ENCODE measurements at regions not wholly inside any gene's neighbourhood (a gene's known extent, or its start where the extent isn't known, plus 50 kb on each side); places are given as distances from the start of the nearest gene placed in this dataset.
A peak's percentile ranks its signal among the peaks of the same experiment; 100 is the strongest.

- POLR2A ChIA-PET: no interaction called here
- CTCF ChIA-PET: no interaction called here
- H3K27ac ChIP-seq (ENCODE audit: low read length): no peak overlapping the region
- TF ChIP-seq CTCF (IDR thresholded peaks at IDR 0.05): no peak
- no peak for TF ChIP-seq TCF7L2 (IDR thresholded peaks at IDR 0.05; ENCODE audit: low read depth, low read length)
- no peak for TF ChIP-seq SIN3A (IDR thresholded peaks at IDR 0.05; ENCODE audit: borderline replicate concordance, insufficient read depth, low read depth, low read length)
- no peak for TF ChIP-seq REST (IDR thresholded peaks at IDR 0.05; ENCODE audit: insufficient read depth in 1 of 2, low read depth in 2 of 2, low read length in 1 of 2)
- TF ChIP-seq POLR2AphosphoS5 (IDR thresholded peaks at IDR 0.05; ENCODE audit: low read depth, low read length): no peak
- H3K9me3 ChIP-seq (ENCODE audit: control insufficient read depth, insufficient read depth, low read depth, low read length): no peaks in the 10 kb centered on the region
- H3K27me3 ChIP-seq (ENCODE audit: control insufficient read depth, insufficient read depth, low read length): no peaks in the 10 kb centered on the region
- no peaks in the 10 kb centered on the region for H3K4me1 ChIP-seq (ENCODE audit: control insufficient read depth, insufficient read depth, low read length)
- DNase-seq (ENCODE audit: low read depth, low spot score): no peak
- no peak for ATAC-seq
- BruUV-seq (replicated peaks): no TSS peak
- in situ Hi-C loops (cut with HindIII; ENCODE audit: low pct_unique_long_range_greater_than_20kb, low sequenced_read_pairs) (no loop called here), intact Hi-C loops (cut with micrococcal nuclease; ENCODE audit: unreplicated experiment) (no loop called here)
- H3K4me3 ChIP-seq (ENCODE audit: low read depth in 2 of 2, low read length in 2 of 2): no peak overlapping the region
- H3K36me3 ChIP-seq (ENCODE audit: control insufficient read depth, insufficient read depth, low read length): no peaks in the 10 kb centered on the region
Measured at GRCh38 chr1:245092638-245092976, 62.2 kb upstream of the KIF26B start.

- CTCF ChIA-PET: no interaction called here
Measured at GRCh38 chr1:245091818-245092637, 62.8 kb upstream of the KIF26B start.

GRCh38 chr1:245091171-245091621 is 63.6 kb upstream of the KIF26B start:
- DNase-seq (ENCODE audit: low read depth, low spot score) (no peak), ATAC-seq (no peak)
- no peak for TF ChIP-seq TCF7L2 (IDR thresholded peaks at IDR 0.05; ENCODE audit: low read depth, low read length)
- TF ChIP-seq SIN3A (IDR thresholded peaks at IDR 0.05; ENCODE audit: borderline replicate concordance, insufficient read depth, low read depth, low read length): no peak
- no peak for TF ChIP-seq REST (IDR thresholded peaks at IDR 0.05; ENCODE audit: insufficient read depth in 1 of 2, low read depth in 2 of 2, low read length in 1 of 2)
- no peak for TF ChIP-seq POLR2AphosphoS5 (IDR thresholded peaks at IDR 0.05; ENCODE audit: low read depth, low read length)
- TF ChIP-seq CTCF (IDR thresholded peaks at IDR 0.05): no peak
- in situ Hi-C loops (cut with HindIII; ENCODE audit: low pct_unique_long_range_greater_than_20kb, low sequenced_read_pairs): no loop called here
- Histone ChIP-seq H3K4me1 (ENCODE audit: control insufficient read depth, insufficient read depth, low read length) (no peaks in the 10 kb centered on the region), H3K36me3 (ENCODE audit: control insufficient read depth, insufficient read depth, low read length) (no peaks in the 10 kb centered on the region), H3K9me3 (ENCODE audit: control insufficient read depth, insufficient read depth, low read depth, low read length) (no peaks in the 10 kb centered on the region), H3K4me3 (ENCODE audit: low read depth in 2 of 2, low read length in 2 of 2) (no peak overlapping the region), H3K27ac (ENCODE audit: low read length) (no peak overlapping the region), H3K27me3 (ENCODE audit: control insufficient read depth, insufficient read depth, low read length) (no peaks in the 10 kb centered on the region)
- BruUV-seq (replicated peaks): no TSS peak
- ChIA-PET CTCF (no interaction called here), POLR2A (no interaction called here)
- intact Hi-C loops (cut with micrococcal nuclease; ENCODE audit: unreplicated experiment): no loop called here

More at GRCh38 chr1:245091818-245092637, 62.8 kb upstream of the KIF26B start:
- DNase-seq (ENCODE audit: low read depth, low spot score): peak; percentile 75
- H3K4me1 ChIP-seq (ENCODE audit: control insufficient read depth, insufficient read depth, low read length): no peaks in the 10 kb centered on the region
- H3K9me3 ChIP-seq (ENCODE audit: control insufficient read depth, insufficient read depth, low read depth, low read length): no peaks in the 10 kb centered on the region
- POLR2A ChIA-PET: no interaction called here
- in situ Hi-C loops (cut with HindIII; ENCODE audit: low pct_unique_long_range_greater_than_20kb, low sequenced_read_pairs) (no loop called here), intact Hi-C loops (cut with micrococcal nuclease; ENCODE audit: unreplicated experiment) (no loop called here)
- TF ChIP-seq SIN3A (IDR thresholded peaks at IDR 0.05; ENCODE audit: borderline replicate concordance, insufficient read depth, low read depth, low read length): no peak
- BruUV-seq (replicated peaks): no TSS peak
- H3K27ac ChIP-seq (ENCODE audit: low read length): peak overlapping the region; percentile 24; the same call in 1 of the 2 replicates
- no peak overlapping the region for H3K4me3 ChIP-seq (ENCODE audit: low read depth in 2 of 2, low read length in 2 of 2)
- H3K36me3 ChIP-seq (ENCODE audit: control insufficient read depth, insufficient read depth, low read length): no peaks in the 10 kb centered on the region
- H3K27me3 ChIP-seq (ENCODE audit: control insufficient read depth, insufficient read depth, low read length): no peaks in the 10 kb centered on the region
- ATAC-seq: peak; percentile 97
